GM21526 (cell line): ENCODE measurements at regions not wholly inside any gene's neighbourhood (a gene's known extent, or its start where the extent isn't known, plus 50 kb on each side); places are given as distances from the start of the nearest gene placed in this dataset.
"Not testable (repeated sequence)": the region's sequence is repeated elsewhere in the genome, so short reads cannot be mapped to it uniquely, and the experiment has no call there.

Experiments used
- ATAC-seq: cut with Tn5 transposase; IDR thresholded peaks from one replicate; pipeline ENCODE4 v1.9.1; 2021; ENCODE audit warnings: moderate library complexity; ENCODE audit not compliant: unreplicated experiment, low FRiP score

DNA sequence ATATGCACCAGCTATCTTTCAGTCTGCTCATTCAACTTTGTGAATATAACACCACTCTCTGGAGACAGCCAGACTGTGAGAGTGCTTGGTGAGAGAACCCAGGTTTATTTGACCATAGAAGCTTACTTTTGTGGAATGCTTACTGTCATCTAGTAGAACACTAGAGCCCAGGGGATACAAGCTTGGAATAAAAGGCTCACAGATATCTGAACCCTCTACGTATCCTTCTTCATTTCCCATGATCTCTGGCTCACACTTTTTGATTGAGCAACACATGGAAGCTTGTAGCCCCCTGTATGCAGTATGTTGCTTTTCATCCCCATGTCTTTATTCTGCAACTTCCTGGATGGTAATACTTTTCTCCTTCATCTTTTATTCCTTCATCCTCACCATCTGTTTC lies 835.3 kb upstream of the CITED2 start:
- no peak for ATAC-seq

GRCh38 chr6:140208286-140208685 lies 833.8 kb upstream of the CITED2 start:
- ATAC-seq: no peak

DNA sequence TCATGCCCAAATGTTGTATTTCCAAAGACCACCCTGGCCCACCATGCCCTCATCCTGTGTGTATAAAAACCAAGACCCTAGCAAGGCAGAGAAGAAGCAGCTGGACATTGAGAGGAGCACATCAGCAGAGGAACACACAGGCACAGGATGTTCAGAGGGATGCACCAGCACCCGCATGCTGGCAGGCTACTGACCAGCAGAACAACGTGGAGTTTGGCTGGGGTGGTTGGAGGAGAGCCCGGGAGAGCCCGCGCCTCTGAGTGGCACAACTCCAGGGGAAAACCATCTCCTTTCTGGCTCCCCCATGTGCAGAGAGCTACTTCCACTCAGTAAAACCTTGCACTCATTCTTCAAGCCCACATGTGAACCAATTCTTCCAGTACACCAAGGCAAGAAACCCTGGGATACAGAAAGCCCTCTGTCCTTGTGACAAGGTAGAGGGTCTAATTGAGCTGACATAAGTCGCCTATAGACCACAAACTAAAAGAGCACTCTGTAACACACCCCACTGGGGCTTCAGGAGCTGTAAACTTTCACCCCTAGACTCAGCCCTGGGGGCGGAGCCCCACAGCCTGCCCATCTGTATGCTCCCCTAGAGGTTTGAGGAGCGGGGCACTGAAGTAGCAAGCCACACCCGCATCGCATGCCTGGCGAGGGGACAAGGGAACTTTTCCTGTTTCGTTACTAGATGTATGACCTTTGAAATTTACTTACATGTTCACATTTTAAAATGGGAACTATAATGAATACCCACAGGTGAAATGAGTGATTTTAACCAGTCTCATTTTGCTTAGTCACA lies 831.5 kb upstream of the CITED2 start:
- ATAC-seq: no peak

DNA sequence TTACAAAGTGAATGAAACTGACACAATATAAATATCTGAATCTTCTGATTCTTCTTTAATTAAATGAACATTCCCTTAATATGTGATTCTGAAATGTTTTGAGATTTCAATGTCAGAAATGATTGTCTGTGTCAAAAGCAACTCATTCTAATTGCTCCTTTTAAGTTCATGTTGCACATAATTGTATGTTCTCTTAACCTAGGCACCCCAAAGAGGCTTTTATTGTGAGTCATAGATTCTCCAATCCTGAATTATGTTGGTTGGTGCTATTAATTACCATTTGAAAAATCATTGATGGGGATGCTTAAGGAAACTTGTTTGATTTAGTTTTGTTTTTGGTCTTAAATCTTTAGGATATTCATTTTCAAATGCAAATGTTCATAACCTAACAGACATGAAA lies 829.7 kb upstream of the CITED2 start:
- no peak for ATAC-seq

DNA sequence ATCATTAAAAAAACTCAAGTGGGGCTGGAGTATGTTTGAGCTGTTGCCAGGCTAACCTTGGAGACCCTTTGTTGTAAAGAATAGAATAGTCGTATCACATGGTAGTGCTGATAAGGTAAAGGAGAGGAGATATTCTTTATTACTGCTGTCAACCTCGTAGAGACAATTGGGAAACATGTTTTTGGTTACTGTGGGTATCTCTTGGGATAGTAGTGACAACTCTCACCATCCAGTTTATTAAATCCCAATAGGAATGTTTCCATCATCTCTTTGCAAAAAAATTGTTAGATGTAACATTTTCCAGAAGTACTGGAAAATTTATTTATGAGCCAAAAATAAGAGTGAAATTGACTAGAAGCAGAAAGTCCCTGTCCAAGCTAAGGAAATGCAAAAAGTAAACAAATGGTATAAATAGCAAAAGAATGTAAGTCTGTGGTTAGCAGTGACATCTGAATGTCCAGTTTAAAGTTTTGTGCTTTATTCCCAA lies 829.3 kb upstream of the CITED2 start:
- ATAC-seq: no peak

- ATAC-seq: no peak
These were observed 828.6 kb upstream of the CITED2 start for GRCh38 chr6:140202964-140203515.

DNA sequence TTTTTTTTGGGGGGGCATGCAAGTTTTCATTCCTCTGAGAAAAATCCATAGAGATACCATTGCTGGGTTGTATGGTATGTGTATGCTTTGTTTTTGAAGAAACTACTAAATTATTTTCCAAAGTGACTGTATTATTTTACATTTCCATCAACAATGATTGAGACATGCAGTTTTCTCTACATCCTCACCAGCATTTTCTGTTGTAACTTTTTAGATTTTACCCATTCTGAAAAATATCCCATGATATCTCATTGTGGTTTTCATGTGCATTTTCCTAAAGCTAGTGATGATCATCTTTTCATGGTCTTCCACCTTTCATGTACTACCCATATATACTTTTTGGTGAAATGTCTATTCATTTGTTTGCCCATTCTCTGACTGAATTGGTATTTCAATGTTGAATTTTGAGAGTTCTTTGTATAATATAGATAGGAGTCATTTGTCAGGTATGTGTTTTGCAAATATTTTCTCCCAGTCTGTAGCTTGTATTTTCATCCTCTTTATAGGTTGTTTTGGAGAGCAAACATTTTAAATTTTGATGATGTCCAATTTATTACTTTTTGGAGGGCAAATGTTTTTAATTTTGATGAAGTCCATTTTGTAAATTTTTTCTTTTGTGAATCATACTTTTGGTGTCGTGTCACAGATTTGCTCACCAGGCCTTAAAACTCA lies 827.5 kb upstream of the CITED2 start:
- no peak for ATAC-seq

GRCh38 chr6:140193269-140193668 lies 818.8 kb upstream of the CITED2 start:
- ATAC-seq: no peak

DNA sequence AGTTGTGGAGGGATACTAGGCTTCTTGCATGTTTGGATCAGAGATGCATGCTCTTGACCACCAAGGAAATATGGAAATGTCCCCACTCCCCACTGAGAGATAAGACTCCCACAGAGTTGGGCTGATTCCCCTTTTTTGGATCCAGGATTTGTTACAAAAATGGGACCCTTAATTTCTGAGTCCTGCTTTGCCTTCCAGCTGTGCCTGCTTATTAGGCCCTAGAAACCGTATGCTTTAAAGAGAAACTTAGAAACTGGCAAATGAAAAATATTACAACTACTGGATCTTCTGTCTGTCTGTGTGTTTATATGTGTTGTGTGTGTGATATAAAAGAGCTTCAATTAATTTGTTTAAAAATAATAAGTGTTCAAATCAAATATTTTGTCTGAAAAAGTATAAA lies 817.6 kb upstream of the CITED2 start:
- no peak for ATAC-seq

DNA sequence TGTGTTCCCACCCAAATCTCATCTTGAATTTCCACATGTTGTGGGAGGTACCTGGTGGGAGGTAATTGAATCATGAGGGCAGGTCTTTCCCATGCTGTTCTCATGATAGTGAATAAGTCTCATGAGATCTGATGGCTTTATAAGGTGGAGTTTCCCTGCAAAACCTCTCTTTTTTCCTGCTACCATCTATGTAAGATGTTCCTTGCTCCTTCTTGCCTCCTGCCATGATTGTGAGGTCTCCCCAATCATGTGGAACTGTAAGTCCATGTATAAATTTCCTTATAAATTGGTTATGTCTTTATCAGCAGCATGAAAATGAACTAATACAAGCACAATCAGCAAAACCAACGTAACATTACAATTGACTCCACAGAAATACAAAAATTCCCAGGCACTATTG lies 814.8 kb upstream of the CITED2 start:
- not testable (repeated sequence) for ATAC-seq

- ATAC-seq: no peak
These were observed 811.5 kb upstream of the CITED2 start for GRCh38 chr6:140185991-140186390.

DNA sequence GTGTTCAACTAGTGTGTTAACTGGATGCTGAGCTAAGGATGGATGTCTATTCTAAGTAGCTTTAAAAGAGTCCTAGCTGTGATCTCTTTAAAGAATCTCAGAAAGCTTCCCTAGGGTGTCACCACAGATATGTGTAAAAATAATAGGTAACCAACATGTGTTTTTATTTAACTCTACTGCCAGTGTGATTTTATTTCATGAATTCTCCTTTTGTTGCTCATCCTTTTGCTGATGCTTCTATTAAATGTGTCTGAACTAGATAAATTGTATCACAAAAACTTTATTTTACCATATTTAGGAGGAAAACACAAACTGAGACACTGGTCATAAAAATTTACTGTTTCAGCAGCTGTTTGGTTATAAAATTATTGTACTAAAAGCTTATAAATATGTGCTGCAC lies 809.4 kb upstream of the CITED2 start:
- no peak for ATAC-seq

DNA sequence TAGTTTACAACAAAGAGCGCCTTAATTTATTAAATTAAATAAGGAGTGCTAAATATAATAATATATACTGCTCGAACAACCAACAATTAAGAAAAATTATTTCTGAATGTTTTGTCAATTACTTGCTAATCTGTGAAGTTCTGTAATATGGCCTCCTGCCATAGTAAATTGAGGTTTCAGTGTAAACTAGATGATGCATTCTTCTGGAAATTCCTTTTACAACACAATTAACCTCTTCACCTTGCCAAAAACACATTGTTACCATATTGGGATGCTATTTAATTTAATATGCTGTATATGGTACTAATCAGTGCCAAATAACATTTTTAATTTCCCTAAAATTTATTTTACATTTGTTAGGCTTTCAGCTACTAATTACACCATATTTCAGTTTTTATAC lies 808.4 kb upstream of the CITED2 start:
- no peak for ATAC-seq

GRCh38 chr6:140181876-140182275 lies 807.4 kb upstream of the CITED2 start:
- no peak for ATAC-seq

DNA sequence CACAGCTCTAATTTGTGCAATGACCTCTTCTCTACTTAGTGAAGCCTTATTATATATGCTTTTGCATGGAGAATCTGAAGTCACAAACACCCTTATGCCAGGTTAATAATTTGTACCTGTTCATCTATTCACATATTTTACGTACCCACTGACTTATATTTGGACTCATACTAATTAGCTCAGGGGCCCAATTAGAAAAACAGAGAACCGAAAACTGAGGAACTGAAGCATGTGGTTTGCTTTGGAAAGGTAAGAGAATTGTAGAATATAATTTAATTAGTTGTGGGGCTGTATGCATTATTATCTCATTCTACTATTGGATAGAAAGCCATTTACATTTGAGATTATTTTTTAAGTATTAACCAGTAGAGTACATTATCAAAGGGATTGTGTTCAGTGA lies 805.9 kb upstream of the CITED2 start:
- no peak for ATAC-seq

- no peak for ATAC-seq
These were observed 804.5 kb upstream of the CITED2 start for GRCh38 chr6:140178935-140179334.

- no peak for ATAC-seq
These were observed 804.1 kb upstream of the CITED2 start for GRCh38 chr6:140178520-140178919.

- no peak for ATAC-seq
These were observed 801.9 kb upstream of the CITED2 start for GRCh38 chr6:140176306-140176705.

DNA sequence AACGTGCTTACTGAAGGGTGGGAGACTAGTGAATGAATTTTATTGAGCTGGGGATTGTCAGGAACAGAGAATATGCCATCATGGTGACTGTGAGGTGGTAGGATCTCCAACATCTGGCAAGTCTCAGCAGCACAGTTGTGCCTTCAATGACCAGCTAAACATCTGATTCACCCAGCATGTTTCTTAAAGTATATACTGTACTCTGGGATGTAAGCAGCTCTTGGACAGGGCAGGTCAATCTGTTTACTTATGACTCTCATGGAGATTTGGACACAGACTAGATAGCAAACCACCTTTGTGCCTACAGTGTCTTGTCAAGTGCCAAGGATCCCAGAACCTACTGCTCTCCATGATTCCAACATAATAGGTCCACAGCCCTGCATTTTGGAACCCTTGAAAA lies 801.0 kb upstream of the CITED2 start:
- ATAC-seq: no peak

DNA sequence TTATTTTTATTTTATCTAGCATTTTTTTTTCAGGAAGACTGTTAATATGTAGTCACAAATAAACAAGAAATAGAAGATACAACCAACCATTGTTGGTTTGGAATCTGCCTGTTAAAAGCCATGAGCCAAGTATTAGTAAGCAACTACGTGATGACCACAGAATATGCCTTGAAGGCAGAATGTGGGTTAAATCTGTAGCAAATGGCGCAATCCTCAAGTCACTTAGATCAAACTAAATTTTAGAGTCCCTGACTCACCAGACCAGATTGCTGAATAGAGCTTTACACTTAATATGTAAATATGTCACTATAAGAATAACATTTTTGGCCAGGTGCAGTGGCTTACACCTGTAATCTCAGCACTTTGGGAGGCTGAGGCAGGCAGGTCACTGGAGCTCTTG lies 800.1 kb upstream of the CITED2 start:
- ATAC-seq: no peak

DNA sequence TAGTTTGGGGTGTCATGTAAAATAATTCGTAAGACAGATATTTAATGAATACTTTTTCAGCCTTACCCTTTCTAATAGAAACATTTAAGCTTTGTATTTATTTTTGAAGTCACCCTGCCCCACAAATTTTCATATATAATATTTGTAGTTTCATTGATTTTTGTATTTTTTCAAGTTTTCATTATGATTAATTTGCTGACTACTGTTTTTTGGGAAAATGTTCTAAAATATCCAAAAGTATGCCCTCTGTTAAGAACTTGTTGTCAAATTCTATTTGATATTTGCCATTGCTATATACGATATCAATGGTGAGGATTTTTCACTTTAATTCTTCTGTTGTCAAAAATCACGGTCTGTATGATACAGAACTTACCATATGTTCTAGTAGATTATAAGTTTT lies 793.9 kb upstream of the CITED2 start:
- ATAC-seq: no peak

DNA sequence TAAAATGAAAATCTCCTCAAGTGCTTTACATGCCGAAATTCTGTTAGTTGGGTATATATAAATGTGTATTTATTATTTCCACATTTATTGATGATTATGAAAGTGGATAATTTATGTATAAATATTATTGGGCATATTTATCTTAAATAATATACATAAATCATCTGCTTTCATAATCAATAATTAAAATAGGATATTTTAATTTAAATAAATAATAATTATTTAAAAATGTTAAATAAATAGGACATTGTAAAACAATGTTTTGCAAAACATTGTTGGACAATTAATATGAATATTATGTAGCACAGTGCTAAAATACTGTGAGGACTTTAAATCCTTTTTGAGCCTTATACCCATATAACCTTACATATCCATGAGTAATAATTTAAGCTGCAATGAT lies 786.5 kb upstream of the CITED2 start:
- ATAC-seq: no peak
